ENCODE measurements at regions not wholly inside any gene's neighbourhood (a gene's known extent, or its start where the extent isn't known, plus 50 kb on each side); places are given as distances from the start of the nearest gene placed in this dataset.
"Not testable (repeated sequence)": the region's sequence is repeated elsewhere in the genome, so short reads cannot be mapped to it uniquely, and the experiment has no call there.

GRCh38 chr16:29255496-29255796, 151.1 kb downstream of the NPIPB11 start:
- TF ChIP-seq KDM4B (IDR thresholded peaks at IDR 0.05; ENCODE audit: borderline replicate concordance in 2 of 2, low read depth in 1 of 2); CHD1 (IDR thresholded peaks at IDR 0.05; ENCODE audit: low read length); ATF3 (IDR thresholded peaks at IDR 0.05); ATF3 (CRISPR knock-in tag; conservative IDR thresholded peaks at IDR 0.05); IRF9 (tag; IDR thresholded peaks at IDR 0.05); CREB1 (IDR thresholded peaks at IDR 0.05); CREB1 (CRISPR knock-in tag; IDR thresholded peaks at IDR 0.05); FOSL1 (tag; conservative IDR thresholded peaks at IDR 0.05): not testable (repeated sequence)
- TF ChIP-seq, protein P1, sequence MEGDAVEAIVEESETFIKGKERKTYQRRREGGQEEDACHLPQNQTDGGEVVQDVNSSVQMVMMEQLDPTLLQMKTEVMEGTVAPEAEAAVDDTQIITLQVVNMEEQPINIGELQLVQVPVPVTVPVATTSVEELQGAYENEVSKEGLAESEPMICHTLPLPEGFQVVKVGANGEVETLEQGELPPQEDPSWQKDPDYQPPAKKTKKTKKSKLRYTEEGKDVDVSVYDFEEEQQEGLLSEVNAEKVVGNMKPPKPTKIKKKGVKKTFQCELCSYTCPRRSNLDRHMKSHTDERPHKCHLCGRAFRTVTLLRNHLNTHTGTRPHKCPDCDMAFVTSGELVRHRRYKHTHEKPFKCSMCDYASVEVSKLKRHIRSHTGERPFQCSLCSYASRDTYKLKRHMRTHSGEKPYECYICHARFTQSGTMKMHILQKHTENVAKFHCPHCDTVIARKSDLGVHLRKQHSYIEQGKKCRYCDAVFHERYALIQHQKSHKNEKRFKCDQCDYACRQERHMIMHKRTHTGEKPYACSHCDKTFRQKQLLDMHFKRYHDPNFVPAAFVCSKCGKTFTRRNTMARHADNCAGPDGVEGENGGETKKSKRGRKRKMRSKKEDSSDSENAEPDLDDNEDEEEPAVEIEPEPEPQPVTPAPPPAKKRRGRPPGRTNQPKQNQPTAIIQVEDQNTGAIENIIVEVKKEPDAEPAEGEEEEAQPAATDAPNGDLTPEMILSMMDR (IDR thresholded peaks at IDR 0.05 in 2 of 3, conservative IDR thresholded peaks at IDR 0.05 in 1 of 3; ENCODE audit: insufficient read depth in 2 of 3, low read depth in 1 of 3, low read length in 3 of 3): not testable (repeated sequence)

Data from K562 (cell line).